GM23338 (cell line): ENCODE measurements at regions not wholly inside any gene's neighbourhood (a gene's known extent, or its start where the extent isn't known, plus 50 kb on each side); places are given as distances from the start of the nearest gene placed in this dataset.

Experiments used
- ATAC-seq: fragments of 200-7000 bp; cut with Tn5 transposase; 3 replicates; pipeline ENCODE4 v1.9.1; 2020
- DNase-seq: peaks from one replicate; pipeline ENCODE4 v3.0.0-alpha.2; 2015; ENCODE audit warnings: low spot score
- H2AFZ ChIP-seq: fragments of 200-600 bp; sonication (generic); 2 replicates; pipeline ENCODE4 v1.8.0; 2016; ENCODE audit warnings: antibody characterized with exemption, mild to moderate bottlenecking, moderate library complexity
- H3F3A ChIP-seq: fragments of 200-600 bp; sonication (generic); replicated peaks from 2 replicates; pipeline ENCODE4 v1.8.0; 2017; ENCODE audit warnings: antibody characterized with exemption, mixed run types, low read depth
- H3K27ac ChIP-seq: fragments of 200-600 bp; sonication (generic); 2 replicates; pipeline ENCODE4 v1.6.1; 2016; ENCODE audit warnings: low read depth
- H3K27me3 ChIP-seq: fragments of 200-600 bp; sonication (generic); 2 replicates; pipeline ENCODE4 v1.8.0; 2016; ENCODE audit warnings: mild to moderate bottlenecking, mixed run types, moderate library complexity; ENCODE audit not compliant: insufficient read depth
- H3K36me3 ChIP-seq: fragments of 200-600 bp; sonication (generic); 2 replicates; pipeline ENCODE4 v1.8.0; 2016; ENCODE audit warnings: mild to moderate bottlenecking; ENCODE audit not compliant: insufficient read depth
- H3K4me1 ChIP-seq: fragments of 200-600 bp; sonication (generic); 2 replicates; pipeline ENCODE4 v1.8.0; 2016; ENCODE audit warnings: mild to moderate bottlenecking, moderate library complexity; ENCODE audit not compliant: insufficient read depth
- H3K4me2 ChIP-seq: fragments of 200-600 bp; sonication (generic); 2 replicates; pipeline ENCODE4 v1.7.1; 2017; ENCODE audit warnings: mixed run types
- H3K4me3 ChIP-seq: fragments of 200-600 bp; sonication (generic); 2 replicates; pipeline ENCODE4 v1.6.1; 2016; ENCODE audit warnings: mixed run types
- H3K79me2 ChIP-seq: fragments of 200-600 bp; sonication (generic); replicated peaks from 2 replicates; pipeline ENCODE4 v1.8.0; 2017; ENCODE audit warnings: mild to moderate bottlenecking; ENCODE audit not compliant: insufficient read depth
- H3K9me2 ChIP-seq: fragments of 200-600 bp; sonication (generic); 2 replicates; pipeline ENCODE4 v1.8.0; 2017; ENCODE audit not compliant: insufficient read depth
- H4K20me1 ChIP-seq: fragments of 200-600 bp; sonication (generic); replicated peaks from 2 replicates; pipeline ENCODE4 v1.8.0; 2017; ENCODE audit warnings: mild to moderate bottlenecking; ENCODE audit not compliant: insufficient read depth
- H3K27ac Mint-ChIP-seq: 2 replicates; pipeline ENCODE4 v1.8.0; 2020; ENCODE audit warnings: inconsistent platforms, mild to moderate bottlenecking, moderate library complexity, mixed read lengths
- H3K27me3 Mint-ChIP-seq: 3 replicates; pipeline ENCODE4 v1.8.0; 2022; ENCODE audit warnings: low read depth, mild to moderate bottlenecking, moderate library complexity, mixed read lengths, inconsistent platforms; ENCODE audit not compliant: insufficient read depth, poor library complexity
- H3K36me3 Mint-ChIP-seq: 3 replicates; pipeline ENCODE4 v1.8.0; 2021; ENCODE audit warnings: low read depth, mild to moderate bottlenecking, inconsistent platforms, moderate library complexity, mixed read lengths
- H3K4me1 Mint-ChIP-seq: 3 replicates; pipeline ENCODE4 v1.8.0; 2020; ENCODE audit warnings: mild to moderate bottlenecking, inconsistent platforms, mixed read lengths
- H3K4me3 Mint-ChIP-seq: 3 replicates; pipeline ENCODE4 v1.8.0; 2021; ENCODE audit warnings: moderate library complexity, mild to moderate bottlenecking, inconsistent platforms, mixed read lengths
- H3K9me3 Mint-ChIP-seq: 3 replicates; pipeline ENCODE4 v1.8.0; 2020; ENCODE audit warnings: moderate library complexity, mild to moderate bottlenecking, inconsistent platforms, mixed read lengths
- CREB1 ChIP-seq: fragments of 250-450 bp; sonication (Bioruptor Pico); IDR thresholded peaks from 2 replicates; pipeline ENCODE4 v1.5.0; 2020; ENCODE audit warnings: low read depth, mild to moderate bottlenecking, moderate library complexity
- CTCF ChIP-seq, 2 experiments: fragments of 200-600 bp in 1 of 2; sonication (generic) in 1 of 2; conservative IDR thresholded peaks; 2 replicates each; pipeline versions ENCODE4 v1.5.1 to v1.6.1; 2016 to 2017; ENCODE audit warnings: antibody characterized with exemption in 2 of 2, low read depth in 2 of 2, mild to moderate bottlenecking in 2 of 2, moderate library complexity in 1 of 2
- ETS1 ChIP-seq: IDR thresholded peaks from 2 replicates; pipeline ENCODE4 v1.6.1; 2016; ENCODE audit warnings: antibody characterized with exemption
- EZH2 ChIP-seq: fragments of 200-600 bp; sonication (generic); IDR thresholded peaks from one replicate; pipeline ENCODE4 v1.8.0; 2017; ENCODE audit warnings: antibody characterized with exemption, mild to moderate bottlenecking, low read depth; ENCODE audit not compliant: unreplicated experiment
- EZH2phosphoT487 ChIP-seq: fragments of 200-600 bp; sonication (generic); IDR thresholded peaks from one replicate; pipeline ENCODE4 v1.8.1; 2018; ENCODE audit warnings: antibody characterized with exemption; ENCODE audit not compliant: unreplicated experiment
- JUNB ChIP-seq: IDR thresholded peaks from one replicate; pipeline ENCODE4 v1.6.1; 2016; ENCODE audit warnings: antibody characterized with exemption; ENCODE audit not compliant: unreplicated experiment
- NANOG ChIP-seq: IDR thresholded peaks from 2 replicates; pipeline ENCODE4 v1.6.1; 2016; ENCODE audit warnings: antibody characterized with exemption, borderline replicate concordance
- POLR2AphosphoS5 ChIP-seq: IDR thresholded peaks from 2 replicates; pipeline ENCODE4 v1.6.1; 2016; ENCODE audit warnings: antibody characterized with exemption, low read depth
- REST ChIP-seq: IDR thresholded peaks from one replicate; pipeline ENCODE4 v1.6.1; 2018; ENCODE audit warnings: antibody characterized with exemption; ENCODE audit not compliant: unreplicated experiment
- STAT1 ChIP-seq: IDR thresholded peaks from one replicate; pipeline ENCODE4 v1.6.1; 2016; ENCODE audit warnings: antibody characterized with exemption; ENCODE audit not compliant: unreplicated experiment
- ZNF114 ChIP-seq: fragments of 250-450 bp; sonication (Bioruptor Pico); IDR thresholded peaks from 2 replicates; pipeline ENCODE4 v1.5.0; 2020; ENCODE audit warnings: mild to moderate bottlenecking, moderate library complexity
- ZNF331 ChIP-seq: fragments of 250-450 bp; sonication (Bioruptor Pico); IDR thresholded peaks from 2 replicates; pipeline ENCODE4 v1.5.0; 2020; ENCODE audit warnings: low read depth, mild to moderate bottlenecking, moderate library complexity
- ZNF462 ChIP-seq: fragments of 250-450 bp; sonication (Bioruptor Pico); IDR thresholded peaks from 2 replicates; pipeline ENCODE4 v1.5.0; 2020; ENCODE audit warnings: mild to moderate bottlenecking, moderate library complexity

GRCh38 chr11:109222761-109223160 lies 199.2 kb upstream of the C11orf87 start:
- Histone ChIP-seq H3K4me2 (no peak overlapping the region), H3K4me1 (no peaks in the 10 kb centered on the region), H3F3A (no peaks in the 10 kb centered on the region), H3K9me2 (no peaks in the 10 kb centered on the region), H3K27ac (no peak overlapping the region), H3K27me3 (no peaks in the 10 kb centered on the region), H3K4me3 (no peak overlapping the region), H3K36me3 (no peaks in the 10 kb centered on the region), H2AFZ (no peak overlapping the region), H4K20me1 (no peaks in the 10 kb centered on the region), H3K79me2 (no peaks in the 10 kb centered on the region)
- DNase-seq, result no peak
- Mint-ChIP-seq H3K4me1 (no peaks in the 10 kb centered on the region), H3K4me3 (no peak overlapping the region), H3K9me3 (peaks cover 5% of the 10 kb centered on the region; the same call in 2 of the 3 replicates), H3K27ac (no peak overlapping the region), H3K36me3 (no peaks in the 10 kb centered on the region), H3K27me3 (no peaks in the 10 kb centered on the region)
- TF ChIP-seq NANOG (no peak), EZH2 (no peak), ZNF462 (CRISPR knock-in tag) (no peak), EZH2phosphoT487 (no peak), STAT1 (no peak), CTCF (conservative IDR thresholded peaks at IDR 0.05; ENCODE audit: low read depth in 2 of 2) (no peak), REST (no peak), ZNF331 (CRISPR knock-in tag) (no peak), CREB1 (CRISPR knock-in tag) (no peak), ZNF114 (CRISPR knock-in tag) (no peak), POLR2AphosphoS5 (no peak), ETS1 (no peak), JUNB (no peak)
- no peak for ATAC-seq
